Gastroesophageal sphincter (tissue), 3 donors: ENCODE measurements at regions not wholly inside any gene's neighbourhood (a gene's known extent, or its start where the extent isn't known, plus 50 kb on each side); places are given as distances from the start of the nearest gene placed in this dataset.
"Not testable (repeated sequence)": the region's sequence is repeated elsewhere in the genome, so short reads cannot be mapped to it uniquely, and the experiment has no call there.

Source experiments
- POLR2A ChIP-seq, 2 donors: fragments of 450-650 bp; IDR thresholded peaks; one replicate each; pipeline ENCODE4 v1.6.1; 2017; ENCODE audit warnings: antibody characterized with exemption in 2 of 2, mild to moderate bottlenecking in 2 of 2, moderate library complexity in 1 of 2
- POLR2AphosphoS5 ChIP-seq: sonication (generic); formaldehyde crosslinking; IDR thresholded peaks from one replicate; pipeline ENCODE4 v1.6.1; 2017; ENCODE audit warnings: antibody characterized with exemption
- TF ChIP-seq, protein P1 (sequence below), 4 experiments: fragments of 200-600 bp in 2 of 4; fragments of 450-650 bp in 2 of 4; sonication (generic) in 1 of 4; IDR thresholded peaks; one replicate each; pipeline ENCODE4 v1.5.1; 2017 to 2019; ENCODE audit warnings: antibody characterized with exemption in 4 of 4, mild to moderate bottlenecking in 2 of 4, moderate library complexity in 2 of 4

- TF ChIP-seq, protein P1, sequence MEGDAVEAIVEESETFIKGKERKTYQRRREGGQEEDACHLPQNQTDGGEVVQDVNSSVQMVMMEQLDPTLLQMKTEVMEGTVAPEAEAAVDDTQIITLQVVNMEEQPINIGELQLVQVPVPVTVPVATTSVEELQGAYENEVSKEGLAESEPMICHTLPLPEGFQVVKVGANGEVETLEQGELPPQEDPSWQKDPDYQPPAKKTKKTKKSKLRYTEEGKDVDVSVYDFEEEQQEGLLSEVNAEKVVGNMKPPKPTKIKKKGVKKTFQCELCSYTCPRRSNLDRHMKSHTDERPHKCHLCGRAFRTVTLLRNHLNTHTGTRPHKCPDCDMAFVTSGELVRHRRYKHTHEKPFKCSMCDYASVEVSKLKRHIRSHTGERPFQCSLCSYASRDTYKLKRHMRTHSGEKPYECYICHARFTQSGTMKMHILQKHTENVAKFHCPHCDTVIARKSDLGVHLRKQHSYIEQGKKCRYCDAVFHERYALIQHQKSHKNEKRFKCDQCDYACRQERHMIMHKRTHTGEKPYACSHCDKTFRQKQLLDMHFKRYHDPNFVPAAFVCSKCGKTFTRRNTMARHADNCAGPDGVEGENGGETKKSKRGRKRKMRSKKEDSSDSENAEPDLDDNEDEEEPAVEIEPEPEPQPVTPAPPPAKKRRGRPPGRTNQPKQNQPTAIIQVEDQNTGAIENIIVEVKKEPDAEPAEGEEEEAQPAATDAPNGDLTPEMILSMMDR (IDR thresholded peaks at IDR 0.05) = not testable (repeated sequence)
- TF ChIP-seq POLR2AphosphoS5; POLR2A (IDR thresholded peaks at IDR 0.05): not testable (repeated sequence)
Measured at GRCh38 chr7:80292634-80293033, 158.0 kb downstream of the GNAI1 start.
